Activated CD4-positive, alpha-beta T cell treated with anti-CD3 and anti-CD28 coated beads, Interleukin-2, amount 50 U/mL, for 1 hour (primary cell): ENCODE measurements at regions not wholly inside any gene's neighbourhood (a gene's known extent, or its start where the extent isn't known, plus 50 kb on each side); places are given as distances from the start of the nearest gene placed in this dataset.

ENCODE experiments used
- DNase-seq: peaks from one replicate; pipeline ENCODE4 v3.0.0-alpha.2; 2020

- no peak for DNase-seq
Measured at GRCh38 chr11:19661827-19662226, 50.8 kb upstream of the NAV2 start.

GRCh38 chr11:19660076-19660475 is 52.6 kb upstream of the NAV2 start:
- no peak for DNase-seq

- no peak for DNase-seq
Measured at GRCh38 chr11:19659529-19659928, 53.1 kb upstream of the NAV2 start.

GRCh38 chr11:19658344-19658743 is 54.3 kb upstream of the NAV2 start:
- DNase-seq = no peak

GRCh38 chr11:19656140-19656541 is 56.5 kb upstream of the NAV2 start:
- DNase-seq = no peak

GRCh38 chr11:19652623-19653375 is 59.8 kb upstream of the NAV2 start:
- no peak for DNase-seq

GRCh38 chr11:19651653-19652052 is 61.0 kb upstream of the NAV2 start:
- DNase-seq = no peak

GRCh38 chr11:19651028-19651427 is 61.6 kb upstream of the NAV2 start:
- DNase-seq = no peak

GRCh38 chr11:19650467-19650866 is 62.2 kb upstream of the NAV2 start:
- no peak for DNase-seq

- DNase-seq = no peak
Measured at GRCh38 chr11:19649751-19650150, 62.9 kb upstream of the NAV2 start.

GRCh38 chr11:19648321-19648720 is 64.3 kb upstream of the NAV2 start:
- no peak for DNase-seq

GRCh38 chr11:19647816-19648215 is 64.8 kb upstream of the NAV2 start:
- no peak for DNase-seq

GRCh38 chr11:19646921-19647320 is 65.7 kb upstream of the NAV2 start:
- no peak for DNase-seq

- no peak for DNase-seq
Measured at GRCh38 chr11:19646308-19646707, 66.3 kb upstream of the NAV2 start.

- DNase-seq = no peak
Measured at GRCh38 chr11:19644316-19644715, 68.3 kb upstream of the NAV2 start.

GRCh38 chr11:19642185-19643158 is 70.2 kb upstream of the NAV2 start:
- no peak for DNase-seq

- DNase-seq = no peak
Measured at GRCh38 chr11:19639603-19640105, 73.0 kb upstream of the NAV2 start.

GRCh38 chr11:19635332-19635731 is 77.3 kb upstream of the NAV2 start:
- DNase-seq = no peak

- DNase-seq = no peak
Measured at GRCh38 chr11:19633276-19633675, 79.4 kb upstream of the NAV2 start.

GRCh38 chr11:19632499-19632834 is 80.2 kb upstream of the NAV2 start:
- no peak for DNase-seq

GRCh38 chr11:19631712-19632498 is 80.7 kb upstream of the NAV2 start:
- no peak for DNase-seq

- DNase-seq = no peak
Measured at GRCh38 chr11:19628018-19628417, 84.6 kb upstream of the NAV2 start.

- DNase-seq = no peak
Measured at GRCh38 chr11:19627566-19627965, 85.1 kb upstream of the NAV2 start.
